SH-SY5Y (cell line): ENCODE measurements at regions not wholly inside any gene's neighbourhood (a gene's known extent, or its start where the extent isn't known, plus 50 kb on each side); places are given as distances from the start of the nearest gene placed in this dataset.

Experiments
- GATA2 ChIP-seq: IDR thresholded peaks from 2 replicates; pipeline ENCODE4 v1.6.1; 2011; ENCODE audit warnings: mild to moderate bottlenecking, low read depth, low read length
- GATA3 ChIP-seq: IDR thresholded peaks from 2 replicates; pipeline ENCODE4 v1.6.1; 2011; ENCODE audit warnings: low read depth, mild to moderate bottlenecking, low read length, moderate library complexity

DNA sequence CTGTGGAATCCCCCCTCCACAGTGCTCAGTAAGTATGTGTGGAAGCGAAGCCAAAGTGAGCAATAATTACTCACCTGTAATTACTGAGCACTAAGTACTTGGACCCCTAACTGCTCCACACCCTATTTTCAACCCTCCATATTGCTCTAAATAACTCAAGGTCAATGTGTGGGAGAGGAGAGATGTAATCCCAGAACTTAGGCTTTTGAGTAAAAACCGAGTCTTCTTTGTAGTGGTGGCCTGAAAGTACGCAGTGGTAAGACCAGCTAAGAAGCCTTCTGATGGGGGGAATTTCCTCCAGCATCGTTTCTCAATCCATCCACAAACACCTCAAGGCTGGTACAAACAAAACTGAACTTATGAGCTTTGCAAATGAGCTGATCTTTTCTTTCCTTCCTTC lies 551.6 kb downstream of the ZEB2 start:
- TF ChIP-seq GATA2, result no peak
- no peak for TF ChIP-seq GATA3

GRCh38 chr2:143965493-143966164 lies 554.3 kb downstream of the ZEB2 start:
- TF ChIP-seq GATA3 (no peak), GATA2 (no peak)

DNA sequence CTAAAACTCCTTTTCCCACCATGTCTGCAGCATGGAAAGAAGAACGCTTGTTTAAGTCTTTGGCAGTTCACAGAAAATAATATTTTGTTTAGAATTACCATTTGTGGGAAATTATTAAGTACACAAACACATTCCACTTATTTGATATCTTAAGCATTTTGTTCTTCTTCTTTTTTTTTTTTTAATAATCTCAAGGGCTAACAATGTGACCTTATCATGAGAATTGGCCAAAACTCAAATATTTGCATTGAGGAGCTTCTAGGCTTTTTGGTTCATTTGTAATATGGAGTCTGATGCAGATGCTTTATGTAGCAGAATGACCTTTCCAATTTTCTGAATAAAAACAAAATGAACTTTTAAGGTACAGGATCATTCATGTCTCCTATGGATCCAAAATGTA lies 555.0 kb downstream of the ZEB2 start:
- TF ChIP-seq GATA2 (no peak), GATA3 (no peak)

- TF ChIP-seq GATA3, result no peak
- no peak for TF ChIP-seq GATA2
Observed at GRCh38 chr2:143960177-143960576, 559.7 kb downstream of the ZEB2 start.

- no peak for TF ChIP-seq GATA2
- TF ChIP-seq GATA3, result no peak
Observed at GRCh38 chr2:143957321-143957720, 562.6 kb downstream of the ZEB2 start.

DNA sequence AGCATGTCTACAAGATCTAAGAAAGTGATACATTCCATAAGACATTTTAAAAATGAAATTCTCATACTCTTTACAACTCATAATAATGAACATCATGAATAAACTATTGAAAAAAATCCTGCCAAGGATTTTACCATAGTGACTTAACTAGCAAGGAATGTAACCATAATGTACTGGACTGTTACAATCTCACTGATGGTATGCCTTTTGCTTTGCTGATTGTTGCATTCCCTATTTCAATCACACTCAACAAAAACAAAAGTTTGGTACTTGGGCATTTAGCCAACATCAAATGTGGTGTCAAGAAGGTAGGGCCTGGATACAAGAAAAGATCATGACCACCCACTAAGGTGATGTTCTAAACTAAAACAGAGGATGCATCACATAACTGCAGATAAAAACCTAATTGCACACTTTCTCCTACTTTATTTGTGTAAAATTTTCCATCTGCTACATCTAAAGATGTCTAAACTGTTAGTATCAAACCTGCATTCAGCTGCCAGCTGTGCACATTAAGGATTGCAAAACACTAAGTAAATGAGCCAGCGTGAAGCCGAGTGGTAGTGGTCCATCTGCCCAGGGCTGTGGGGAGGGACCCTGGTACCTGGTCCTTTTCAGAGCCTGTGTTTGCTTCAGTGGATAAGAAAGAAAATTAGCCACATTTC lies 564.4 kb downstream of the ZEB2 start:
- TF ChIP-seq GATA3, result no peak
- TF ChIP-seq GATA2, result no peak

GRCh38 chr2:143954844-143955243 lies 565.1 kb downstream of the ZEB2 start:
- TF ChIP-seq GATA3, result no peak
- TF ChIP-seq GATA2, result no peak

GRCh38 chr2:143954186-143954585 lies 565.7 kb downstream of the ZEB2 start:
- TF ChIP-seq GATA2, result no peak

DNA sequence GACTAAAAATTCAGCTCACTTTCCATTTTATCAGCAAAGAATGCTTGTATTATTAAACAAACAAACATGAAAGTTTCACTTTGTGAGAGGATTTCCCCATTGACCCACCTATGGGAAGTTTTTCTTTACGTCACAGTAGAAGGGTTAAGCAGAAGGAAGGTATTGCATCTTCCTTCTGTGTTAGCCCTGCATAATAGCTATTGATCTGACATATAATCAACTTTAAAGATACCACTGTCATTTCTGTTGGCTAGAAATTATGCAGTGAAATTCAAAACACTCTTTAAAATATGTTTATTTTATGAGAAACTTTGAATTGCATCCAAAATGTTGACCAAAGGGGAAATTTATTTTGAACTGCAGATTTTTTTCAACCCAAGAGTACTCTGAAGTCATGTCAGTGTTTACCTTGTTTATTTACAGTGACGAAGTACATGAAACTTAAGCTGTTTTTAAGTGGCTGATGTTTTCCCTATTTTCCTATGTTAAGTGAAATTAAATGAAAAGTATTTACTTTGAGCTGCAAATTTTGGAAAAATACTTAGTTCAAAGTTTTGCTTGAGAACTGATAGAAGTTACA lies 566.4 kb downstream of the ZEB2 start:
- TF ChIP-seq GATA3, result no peak

GRCh38 chr2:143952536-143952935 lies 567.4 kb downstream of the ZEB2 start:
- no peak for TF ChIP-seq GATA3
- TF ChIP-seq GATA2, result no peak

DNA sequence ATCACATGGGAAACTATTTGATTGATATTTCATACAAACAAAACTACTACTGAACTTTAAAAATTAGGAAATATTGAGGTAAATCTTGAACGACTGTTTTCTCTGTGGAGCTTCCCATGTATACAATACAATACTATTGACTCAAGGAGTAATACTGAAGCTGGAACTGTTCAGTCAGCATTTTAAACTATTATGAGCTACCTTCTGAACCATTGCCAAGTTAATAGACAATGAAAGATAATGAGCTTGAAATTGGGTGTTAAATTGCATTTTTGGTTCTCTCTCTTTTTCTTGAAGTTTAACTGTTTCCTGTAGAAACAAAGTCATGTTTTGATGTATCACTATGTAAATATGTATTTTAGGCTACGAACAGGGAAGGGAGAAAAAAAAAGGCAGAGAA lies 569.2 kb downstream of the ZEB2 start:
- no peak for TF ChIP-seq GATA3
- no peak for TF ChIP-seq GATA2

- TF ChIP-seq GATA3 (no peak), GATA2 (no peak)
Observed at GRCh38 chr2:143949121-143949848, 570.6 kb downstream of the ZEB2 start.

DNA sequence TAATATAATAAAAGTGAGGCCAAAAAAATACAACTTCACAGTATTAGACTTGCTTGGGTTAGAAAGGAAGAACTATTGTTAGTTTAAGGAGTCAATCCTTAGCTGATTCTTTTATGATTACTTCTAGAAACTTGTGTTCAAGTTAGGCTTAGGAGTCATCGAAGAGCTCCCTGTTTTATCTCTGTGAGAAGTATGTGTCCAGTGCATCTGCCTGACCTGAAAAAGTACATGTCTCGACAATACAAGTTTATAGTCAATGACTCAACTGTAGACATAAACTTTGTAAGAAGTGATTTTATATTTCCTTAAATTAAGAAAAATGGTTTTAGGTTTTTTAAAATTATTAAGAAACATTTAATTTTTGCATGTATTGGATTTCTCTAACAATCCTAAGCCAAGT lies 571.2 kb downstream of the ZEB2 start:
- no peak for TF ChIP-seq GATA2

DNA sequence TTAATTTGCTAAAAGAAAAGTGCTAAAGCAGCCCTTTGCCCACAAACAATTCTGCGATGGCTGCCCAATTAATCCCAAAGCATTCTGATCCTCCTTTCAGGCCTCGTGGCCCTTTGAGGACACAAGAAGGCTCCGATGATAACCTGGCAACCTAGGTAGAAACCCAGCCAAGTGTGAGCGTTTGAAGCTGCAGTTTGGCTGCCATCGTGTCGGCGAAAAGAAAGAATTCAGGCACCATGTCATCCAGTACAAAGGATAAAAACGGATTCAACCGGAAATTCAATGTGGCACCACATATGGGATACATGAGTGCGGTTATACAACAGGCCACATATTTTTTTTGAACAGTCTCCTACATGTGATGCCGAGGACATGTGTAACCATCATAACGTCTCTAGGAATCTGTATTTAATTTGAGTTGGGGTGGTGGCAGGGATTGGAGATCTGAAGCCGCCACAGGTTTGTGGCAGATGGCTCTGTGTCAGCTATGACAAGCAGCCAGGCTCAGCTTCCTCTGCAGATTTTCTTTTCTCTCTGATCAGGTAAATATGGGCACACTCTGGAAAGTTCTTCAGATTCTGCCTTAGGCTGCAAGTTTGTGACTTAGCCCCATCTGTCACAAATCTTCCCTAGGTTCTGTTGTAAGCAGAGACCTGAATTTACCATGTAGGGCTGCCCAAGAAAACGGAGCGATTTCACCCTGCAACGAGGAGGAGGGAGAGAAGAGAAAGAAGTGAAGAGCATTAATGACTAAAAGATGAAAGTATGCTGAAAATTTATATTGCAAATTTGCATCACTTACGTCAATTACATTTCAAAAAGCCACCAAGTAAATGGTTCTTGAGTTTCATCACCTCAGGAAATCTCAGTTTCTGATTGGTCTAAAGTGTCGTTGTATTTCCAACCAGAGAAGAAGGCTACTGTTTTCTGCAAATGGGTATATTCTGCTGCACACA lies 573.2 kb downstream of the ZEB2 start:
- TF ChIP-seq GATA3 (no peak), GATA2 (no peak)

GRCh38 chr2:143942486-143942885 lies 577.4 kb downstream of the ZEB2 start:
- no peak for TF ChIP-seq GATA2
- no peak for TF ChIP-seq GATA3
